ENCODE measurements at regions not wholly inside any gene's neighbourhood (a gene's known extent, or its start where the extent isn't known, plus 50 kb on each side); places are given as distances from the start of the nearest gene placed in this dataset.

- TF ChIP-seq L3MBTL2 (IDR thresholded peaks at IDR 0.05): no peak
- TF ChIP-seq ZBED1 (IDR thresholded peaks at IDR 0.05): no peak
- TF ChIP-seq THRB (CRISPR knock-in tag; conservative IDR thresholded peaks at IDR 0.05): no peak
- no peak for TF ChIP-seq SOX6 (IDR thresholded peaks at IDR 0.05)
- TF ChIP-seq JUN (IDR thresholded peaks at IDR 0.05; ENCODE audit: borderline replicate concordance, low read depth, low read length): no peak
- TF ChIP-seq JUN (CRISPR knock-in tag; IDR thresholded peaks at IDR 0.05; ENCODE audit: borderline replicate concordance): no peak
- TF ChIP-seq XRCC3 (IDR thresholded peaks at IDR 0.05): no peak
- no peak for TF ChIP-seq ZNF707 (CRISPR knock-in tag; conservative IDR thresholded peaks at IDR 0.05)
These were observed 568.0 kb upstream of the AADAT start (continued) for GRCh38 chr4:170657761-170658160.

- H3K9me3 ChIP-seq (replicated peaks; ENCODE audit: control insufficient read depth, insufficient read depth, low read depth, low read length): no peaks in the 10 kb centered on the region
- no peak overlapping the region for H3K4me2 ChIP-seq (ENCODE audit: insufficient read depth, low read length)
- intact Hi-C loops (cut with micrococcal nuclease) (no loop called here), in situ Hi-C loops (cut with MboI) (no loop called here)
- no peak for DNase-seq (ENCODE audit: extremely low read depth in 1 of 4, low spot score in 3 of 4)
- ChIA-PET CTCF (ENCODE audit: low intra/inter-chr PET ratio) (no interaction called here), POLR2A (no interaction called here)
- no peak for FAIRE-seq
- no TSS peak for BruUV-seq (replicated peaks)
- no peak for ATAC-seq
- no peak overlapping the region for H3K4me3 ChIP-seq
- H3K36me3 ChIP-seq (ENCODE audit: control insufficient read depth, insufficient read depth, low read length): no peaks in the 10 kb centered on the region
- no peak overlapping the region for H3K27ac ChIP-seq (ENCODE audit: extremely low read depth, low read depth, low read length)
- H3K27me3 ChIP-seq (ENCODE audit: control insufficient read depth in 2 of 2, insufficient read depth in 2 of 2, low read length in 2 of 2): no peaks in the 10 kb centered on the region
- 3% methylated on average over 2 of the region's 2 CpGs for WGBS (ENCODE audit: insufficient coverage, low coverage, missing lambda C conversion rate)
- no peak overlapping the region for H2AFZ ChIP-seq (ENCODE audit: low read depth, low read length)
- no peaks in the 10 kb centered on the region for H4K20me1 ChIP-seq (replicated peaks; ENCODE audit: control insufficient read depth, insufficient read depth, low read length)
- no peaks in the 10 kb centered on the region for H3K9me1 ChIP-seq (ENCODE audit: control insufficient read depth, insufficient read depth, low read length)
- H3K79me2 ChIP-seq (ENCODE audit: control insufficient read depth, insufficient read depth, low read length): no peaks in the 10 kb centered on the region
- H3K9ac ChIP-seq (ENCODE audit: insufficient read depth in 1 of 2, low read depth in 2 of 2, low read length in 2 of 2): no peak overlapping the region
- H3K4me1 ChIP-seq (replicated peaks in 1 of 2; ENCODE audit: control insufficient read depth in 2 of 2, insufficient read depth in 2 of 2, low read length in 2 of 2): no peaks in the 10 kb centered on the region
- TF ChIP-seq ZNF143 (CRISPR knock-in tag; IDR thresholded peaks at IDR 0.05) (no peak), BRF2 (IDR thresholded peaks at IDR 0.05; ENCODE audit: borderline replicate concordance, insufficient read depth, insufficient read length) (no peak), ZNF644 (tag; IDR thresholded peaks at IDR 0.05; ENCODE audit: low read depth) (no peak), RBM34 (IDR thresholded peaks at IDR 0.05; ENCODE audit: borderline replicate concordance, insufficient read depth, low read length) (no peak), CEBPB (tag; IDR thresholded peaks at IDR 0.05) (no peak), UBTF (IDR thresholded peaks at IDR 0.05; ENCODE audit: borderline replicate concordance in 1 of 2, low read depth in 2 of 2, low read length in 2 of 2) (no peak), DNMT1 (IDR thresholded peaks at IDR 0.05) (no peak), KLF1 (tag; IDR thresholded peaks at IDR 0.05) (no peak), DEAF1 (CRISPR knock-in tag; IDR thresholded peaks at IDR 0.05) (no peak), EGR1 (conservative IDR thresholded peaks at IDR 0.05) (no peak)
These were observed 566.8 kb upstream of the AADAT start for GRCh38 chr4:170656506-170656905.

Measured in K562 (cell line).